ENCODE measurements at regions not wholly inside any gene's neighbourhood (a gene's known extent, or its start where the extent isn't known, plus 50 kb on each side); places are given as distances from the start of the nearest gene placed in this dataset.

DNA sequence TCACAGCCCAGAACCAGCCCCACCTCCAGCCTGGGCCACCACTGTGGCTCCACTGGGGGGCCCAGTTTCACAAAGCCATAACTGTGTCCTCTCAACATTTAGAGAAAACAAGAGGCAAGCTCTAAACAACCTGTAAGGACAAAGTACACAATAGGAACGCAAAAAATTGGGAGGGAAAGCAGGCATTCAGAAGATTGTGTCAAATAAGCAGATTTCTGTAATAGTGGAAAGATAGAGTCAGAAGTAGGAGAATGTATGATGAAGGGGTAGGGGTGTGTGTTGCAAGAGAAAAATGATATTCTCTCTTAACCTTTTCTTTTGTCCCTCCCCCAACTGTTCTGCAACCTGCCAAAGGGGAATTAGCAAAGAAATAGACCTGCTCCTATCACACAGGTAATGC lies 449.9 kb upstream of the NPVF start:
- no peak for TF ChIP-seq POLR2A (IDR thresholded peaks at IDR 0.05; ENCODE audit: low read depth, low read length)
- no peak for TF ChIP-seq POLR2AphosphoS5 (IDR thresholded peaks at IDR 0.05; ENCODE audit: low read depth, low read length)
- TF ChIP-seq TAF1 (IDR thresholded peaks at IDR 0.05; ENCODE audit: low read depth, low read length): no peak
